H1 (cell line): ENCODE measurements at regions not wholly inside any gene's neighbourhood (a gene's known extent, or its start where the extent isn't known, plus 50 kb on each side); places are given as distances from the start of the nearest gene placed in this dataset.

ENCODE experiments used
- CTCF ChIA-PET: fragments of 300-600 bp; sonication (Branson Sonifier 250); formaldehyde crosslinking; loops from one replicate; lab custom pipeline; 2021; ENCODE audit not compliant: partially characterized antibody; lab: Charles Lee
- POLR2A ChIA-PET: fragments of 300-600 bp; sonication (Branson Sonifier 250); formaldehyde crosslinking; loops from one replicate; lab custom pipeline; 2021; ENCODE audit warnings: inconsistent platforms; ENCODE audit not compliant: partially characterized antibody; lab: Charles Lee
- DNase-seq, 2 experiments: peaks; one replicate each; pipeline versions ENCODE4 v3.0.0 to v3.0.0-alpha.2; 2010 to 2022; ENCODE audit warnings: low spot score in 2 of 2, low read depth in 1 of 2, mixed read lengths in 1 of 2
- FAIRE-seq: peaks from 2 replicates; lab custom pipeline; 2011; peaks lifted over from hg19 to GRCh38; lab: Jason Lieb, UNC
- H2AFZ ChIP-seq: 2 replicates; pipeline ENCODE4 v1.8.1; 2012; ENCODE audit warnings: low read length, inconsistent platforms
- H2AK5ac ChIP-seq: 2 replicates; pipeline ENCODE4 v1.6.1; 2013; ENCODE audit warnings: low read depth, low read length
- H2BK120ac ChIP-seq: replicated peaks from 2 replicates; pipeline ENCODE3; 2013; ENCODE audit warnings: low read depth, low read length, inconsistent platforms
- H2BK12ac ChIP-seq: 2 replicates; pipeline ENCODE4 v1.6.1; 2013; ENCODE audit warnings: low read depth, low read length
- H2BK15ac ChIP-seq: 2 replicates; pipeline ENCODE4 v1.6.1; 2013; ENCODE audit warnings: low read length
- H2BK20ac ChIP-seq: 2 replicates; pipeline ENCODE4 v1.6.1; 2013; ENCODE audit warnings: low read length
- H2BK5ac ChIP-seq: 2 replicates; pipeline ENCODE4 v1.6.1; 2013; ENCODE audit warnings: low read depth, low read length
- H3K14ac ChIP-seq: 2 replicates; pipeline ENCODE4 v1.6.1; 2013; ENCODE audit warnings: inconsistent platforms; ENCODE audit not compliant: insufficient read length
- H3K18ac ChIP-seq: 2 replicates; pipeline ENCODE4 v1.6.1; 2013; ENCODE audit warnings: low read length; ENCODE audit errors: extremely low read depth
- H3K23ac ChIP-seq: 2 replicates; pipeline ENCODE4 v1.6.1; 2013; ENCODE audit warnings: inconsistent platforms; ENCODE audit not compliant: insufficient read length
- H3K23me2 ChIP-seq: 2 replicates; pipeline ENCODE4 v1.6.1; 2013; ENCODE audit warnings: low read depth, low read length
- H3K27ac ChIP-seq: 2 replicates; pipeline ENCODE4 v1.6.1; 2011; ENCODE audit warnings: low read depth, low read length, inconsistent platforms
- H3K27me3 ChIP-seq, 4 experiments: replicated peaks in 1 of 4; 1 replicate in 1 of 4; 2 replicates in 3 of 4; pipeline versions ENCODE4 v1.6.1 to v1.8.1; 2011 to 2013; ENCODE audit warnings: low read length in 3 of 4, mild to moderate bottlenecking in 3 of 4, inconsistent platforms in 2 of 4, mixed read lengths in 2 of 4, moderate library complexity in 1 of 4; ENCODE audit not compliant: control insufficient read depth in 3 of 4, insufficient read depth in 3 of 4; ENCODE audit errors: extremely low read depth in 1 of 4
- H3K36me3 ChIP-seq, 4 experiments: 2 replicates each; pipeline versions ENCODE4 v1.6.1 to v1.8.1; 2011 to 2013; ENCODE audit warnings: mild to moderate bottlenecking in 4 of 4, low read length in 3 of 4, moderate library complexity in 2 of 4, control low read depth in 1 of 4, inconsistent platforms in 1 of 4; ENCODE audit not compliant: insufficient read depth in 4 of 4, control insufficient read depth in 2 of 4
- H3K4ac ChIP-seq: replicated peaks from 2 replicates; pipeline ENCODE3; 2013; ENCODE audit warnings: low read length, low read depth, mixed read lengths, inconsistent platforms; ENCODE audit not compliant: insufficient read length
- H3K4me1 ChIP-seq, 4 experiments: replicated peaks in 1 of 4; 1 replicate in 1 of 4; 2 replicates in 3 of 4; pipeline versions ENCODE4 v1.6.1 to v1.8.1; 2011 to 2013; ENCODE audit warnings: low read length in 3 of 4, inconsistent platforms in 2 of 4, mixed read lengths in 1 of 4; ENCODE audit not compliant: insufficient read depth in 4 of 4, control insufficient read depth in 3 of 4
- H3K4me2 ChIP-seq, 2 experiments: 2 replicates each; pipeline versions ENCODE4 v1.6.1 to v1.8.1; 2011 to 2013; ENCODE audit warnings: low read depth in 2 of 2, low read length in 2 of 2, control low read depth in 1 of 2, inconsistent platforms in 1 of 2, mild to moderate bottlenecking in 1 of 2; ENCODE audit not compliant: insufficient read depth in 1 of 2
- H3K4me3 ChIP-seq, 4 experiments: fragments of 200-600, 300-600 bp in 1 of 4; sonication (generic), shearing (Covaris generic), sonication (Bioruptor Twin) in 1 of 4; 2 replicates each; pipeline versions ENCODE4 v1.5.1 to v1.8.1; 2011 to 2016; ENCODE audit warnings: low read length in 4 of 4, low read depth in 3 of 4, control low read depth in 2 of 4, inconsistent platforms in 2 of 4, mild to moderate bottlenecking in 2 of 4, mixed read lengths in 1 of 4, moderate library complexity in 1 of 4; ENCODE audit not compliant: insufficient read depth in 2 of 4; ENCODE audit errors: extremely low read depth in 1 of 4
- H3K56ac ChIP-seq: replicated peaks from 2 replicates; pipeline ENCODE3; 2013; ENCODE audit warnings: low read depth, mild to moderate bottlenecking, mixed read lengths, low read length, inconsistent platforms; ENCODE audit not compliant: insufficient read length
- H3K79me1 ChIP-seq: 2 replicates; pipeline ENCODE4 v1.6.1; 2013; ENCODE audit warnings: low read depth, low read length, control low read depth
- H3K79me2 ChIP-seq, 2 experiments: 2 replicates each; pipeline versions ENCODE4 v1.6.1 to v1.8.1; 2012 to 2013; ENCODE audit warnings: low read length in 2 of 2, mild to moderate bottlenecking in 2 of 2, inconsistent platforms in 1 of 2; ENCODE audit not compliant: insufficient read depth in 2 of 2, control insufficient read depth in 1 of 2
- H3K9ac ChIP-seq, 4 experiments: replicated peaks in 1 of 4; 1 replicate in 1 of 4; 2 replicates in 3 of 4; pipeline versions ENCODE4 v1.6.1 to v1.8.1; 2011 to 2013; ENCODE audit warnings: low read depth in 3 of 4, low read length in 3 of 4, control low read depth in 2 of 4, mild to moderate bottlenecking in 2 of 4, moderate library complexity in 2 of 4, inconsistent platforms in 1 of 4; ENCODE audit errors: extremely low read depth in 1 of 4
- H3K9me3 ChIP-seq, 2 experiments: 2 replicates each; pipeline versions ENCODE4 v1.6.1 to v1.8.1; 2012 to 2013; ENCODE audit warnings: mild to moderate bottlenecking in 2 of 2, moderate library complexity in 2 of 2, control low read depth in 1 of 2, inconsistent platforms in 1 of 2, low read depth in 1 of 2, low read length in 1 of 2, mixed read lengths in 1 of 2; ENCODE audit not compliant: insufficient read depth in 2 of 2
- H4K20me1 ChIP-seq, 2 experiments: replicated peaks in 1 of 2; 2 replicates each; pipeline versions ENCODE3 to v1.8.1; 2011 to 2013; ENCODE audit warnings: inconsistent platforms in 2 of 2, low read length in 2 of 2, mild to moderate bottlenecking in 1 of 2; ENCODE audit not compliant: insufficient read depth in 2 of 2, control insufficient read depth in 1 of 2
- H4K5ac ChIP-seq: 2 replicates; pipeline ENCODE4 v1.6.1; 2013; ENCODE audit warnings: low read length, low read depth, mixed read lengths, inconsistent platforms; ENCODE audit not compliant: insufficient read length
- H4K8ac ChIP-seq: 2 replicates; pipeline ENCODE4 v1.8.0; 2013; ENCODE audit warnings: mild to moderate bottlenecking, moderate library complexity, low read length, inconsistent platforms; ENCODE audit not compliant: insufficient read depth; ENCODE audit errors: extremely low read depth
- H4K91ac ChIP-seq: replicated peaks from 2 replicates; pipeline ENCODE3; 2013; ENCODE audit warnings: low read length, mixed read lengths, inconsistent platforms; ENCODE audit not compliant: insufficient read length
- CBX8 ChIP-seq: fragments of 300-800, 300-1000 bp; sonication (generic); IDR thresholded peaks from 2 replicates; pipeline ENCODE4 v1.7.1; 2016; ENCODE audit warnings: low read depth, low read length, borderline replicate concordance
- NRF1 ChIP-seq: IDR thresholded peaks from 2 replicates; pipeline ENCODE4 v1.6.1; 2011; ENCODE audit warnings: mild to moderate bottlenecking, low read depth, low read length, improper control_type of control experiment
- SIX5 ChIP-seq: IDR thresholded peaks from 2 replicates; pipeline ENCODE4 v1.6.1; 2011; ENCODE audit warnings: mild to moderate bottlenecking, low read depth, low read length
- SP1 ChIP-seq: IDR thresholded peaks from 2 replicates; pipeline ENCODE4 v1.6.1; 2011; ENCODE audit warnings: low read depth, low read length
- WGBS, 2 experiments: shearing (Covaris generic) in 1 of 2; methylation state at CpG; one replicate each; pipeline versions ENCODE4 v1.1.6 to v1.1.7; 2013 to 2015; ENCODE audit warnings: low lambda C conversion rate in 2 of 2, mixed read lengths in 2 of 2, inconsistent platforms in 1 of 2, low coverage in 1 of 2, missing lambda C conversion rate in 1 of 2; ENCODE audit not compliant: insufficient replicate concordance in 2 of 2, insufficient coverage in 1 of 2, insufficient read length in 1 of 2; ENCODE audit errors: extremely low coverage in 1 of 2, missing lambda C conversion rate in 1 of 2; 5-methylcytosine and 5-hydroxymethylcytosine counted together

DNA sequence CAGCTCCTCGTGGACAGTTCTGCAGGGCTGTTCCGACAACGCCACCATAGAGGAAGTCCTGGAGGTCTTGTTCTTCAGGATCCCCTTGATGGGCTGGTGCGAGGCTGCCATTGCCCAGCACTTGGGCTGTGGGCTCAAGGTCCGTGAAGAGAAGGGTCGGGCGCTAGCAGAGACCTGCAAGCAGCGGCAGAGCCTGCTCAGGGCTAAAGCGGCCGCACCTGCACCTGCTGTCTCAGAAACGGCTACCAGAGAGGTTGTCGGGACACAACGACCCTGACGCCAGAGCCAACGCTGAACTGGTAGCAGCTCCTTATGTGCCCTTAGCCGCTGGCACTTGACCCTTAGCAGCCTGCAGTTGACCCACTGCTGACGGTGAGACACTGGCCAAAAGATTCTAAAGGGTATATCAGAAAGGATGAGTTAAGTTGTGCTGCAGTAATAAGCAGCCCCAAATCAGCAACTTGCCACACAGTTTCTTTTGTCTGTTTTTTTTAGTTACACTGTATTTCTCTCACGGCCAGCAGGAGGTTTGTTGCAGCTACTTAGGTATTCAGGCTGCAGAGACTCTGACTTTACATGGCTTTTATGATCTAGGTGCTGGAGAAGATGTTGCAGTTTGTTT lies 55.5 kb upstream of the ST6GAL2 start:
- Histone ChIP-seq H3K9me3 (peaks cover 5 to 7% of the 10 kb centered on the region in 2 experiments; a peak in 3 of 4 replicates), H2BK20ac (no peak overlapping the region)
- TF ChIP-seq CBX8 (no peak), NRF1 (no peak), SP1 (no peak), SIX5 (no peak)
- TF ChIP-seq, all 59 proteins: peak for 0
- no peak overlapping the region for H3K18ac ChIP-seq
- H3K9ac ChIP-seq = no peak overlapping the region
- H3K4me2 ChIP-seq = no peak overlapping the region
- H4K20me1 ChIP-seq = no peaks in the 10 kb centered on the region
- H2BK120ac ChIP-seq = no peak overlapping the region
- no peak overlapping the region for H3K56ac ChIP-seq
- no peak overlapping the region for H3K4ac ChIP-seq
- no peaks in the 10 kb centered on the region for H3K27me3 ChIP-seq
- H3K14ac ChIP-seq = no peak overlapping the region
- H3K23ac ChIP-seq = no peak overlapping the region
- no peak overlapping the region for H2AK5ac ChIP-seq
- no peak overlapping the region for H2BK12ac ChIP-seq
- H2BK15ac ChIP-seq = no peak overlapping the region
- ChIA-PET CTCF (interaction anchor here (0.6 kb wide), 1 partner anchor 10 kb away, joined by 3 read pairs; no protein-coding TSS in a partner anchor), POLR2A (no interaction called here)
- 93% methylated on average over 15 of the region's 18 CpGs; no CpG with 5 or more reads in 1 of the 2 experiments for WGBS, 2 experiments
- no peak overlapping the region for H2AFZ ChIP-seq
- FAIRE-seq (no peak), DNase-seq (no peak)
- no peak overlapping the region for H3K4me3 ChIP-seq
- no peaks in the 10 kb centered on the region for H3K23me2 ChIP-seq
- no peak overlapping the region for H4K91ac ChIP-seq
- no peak overlapping the region for H2BK5ac ChIP-seq
- H3K79me1 ChIP-seq = no peaks in the 10 kb centered on the region
- H3K79me2 ChIP-seq = no peaks in the 10 kb centered on the region
- no peak overlapping the region for H3K27ac ChIP-seq
- no peak overlapping the region for H4K5ac ChIP-seq
- no peaks in the 10 kb centered on the region for H3K4me1 ChIP-seq
- no peak overlapping the region; the same call in 1 of the 2 replicates for H4K8ac ChIP-seq
- no peaks in the 10 kb centered on the region for H3K36me3 ChIP-seq
